ENCODE measurements at regions not wholly inside any gene's neighbourhood (a gene's known extent, or its start where the extent isn't known, plus 50 kb on each side); places are given as distances from the start of the nearest gene placed in this dataset.
"Not testable (repeated sequence)": the region's sequence is repeated elsewhere in the genome, so short reads cannot be mapped to it uniquely, and the experiment has no call there.

- no peak for DNase-seq
Measured at GRCh38 chr11:41519696-41520095, 60.2 kb upstream of the LRRC4C start.

GRCh38 chr11:41522391-41522790, 62.9 kb upstream of the LRRC4C start:
- DNase-seq = no peak

GRCh38 chr11:41522899-41523672, 63.6 kb upstream of the LRRC4C start:
- DNase-seq = no peak

GRCh38 chr11:41527530-41527929, 68.1 kb upstream of the LRRC4C start:
- no peak for DNase-seq

- DNase-seq = no peak
Measured at GRCh38 chr11:41532413-41532812, 73.0 kb upstream of the LRRC4C start.

- DNase-seq = no peak
Measured at GRCh38 chr11:41533761-41534160, 74.3 kb upstream of the LRRC4C start.

- no peak for DNase-seq
Measured at GRCh38 chr11:41534391-41534790, 74.9 kb upstream of the LRRC4C start.

GRCh38 chr11:41534861-41535260, 75.4 kb upstream of the LRRC4C start:
- DNase-seq = no peak

- DNase-seq = no peak
Measured at GRCh38 chr11:41536021-41536568, 76.6 kb upstream of the LRRC4C start.

GRCh38 chr11:41544902-41545301, 85.5 kb upstream of the LRRC4C start:
- not testable (repeated sequence) for DNase-seq

- DNase-seq = no peak
Measured at GRCh38 chr11:41578421-41579051, 119.1 kb upstream of the LRRC4C start.

- DNase-seq = no peak
Measured at GRCh38 chr11:41579546-41579945, 120.1 kb upstream of the LRRC4C start.

- DNase-seq = no peak
Measured at GRCh38 chr11:41609511-41609910, 150.1 kb upstream of the LRRC4C start.

GRCh38 chr11:41612415-41612814, 153.0 kb upstream of the LRRC4C start:
- no peak for DNase-seq

- no peak for DNase-seq
Measured at GRCh38 chr11:41613326-41613725, 153.9 kb upstream of the LRRC4C start.

- no peak for DNase-seq
Measured at GRCh38 chr11:41622707-41623359, 163.4 kb upstream of the LRRC4C start.

- no peak for DNase-seq
Measured at GRCh38 chr11:41659985-41660384, 200.5 kb upstream of the LRRC4C start.

- DNase-seq = no peak
Measured at GRCh38 chr11:41660585-41660984, 201.1 kb upstream of the LRRC4C start.

- DNase-seq = no peak
Measured at GRCh38 chr11:41665441-41666360, 206.2 kb upstream of the LRRC4C start.

GRCh38 chr11:41666951-41667653, 207.7 kb upstream of the LRRC4C start:
- no peak for DNase-seq

GRCh38 chr11:41675205-41675604, 215.8 kb upstream of the LRRC4C start:
- DNase-seq = no peak

- no peak for DNase-seq
Measured at GRCh38 chr11:41713030-41713429, 253.6 kb upstream of the LRRC4C start.

Measured in GDM1 (cell line).